HG03139 (cell line): ENCODE measurements at regions not wholly inside any gene's neighbourhood (a gene's known extent, or its start where the extent isn't known, plus 50 kb on each side); places are given as distances from the start of the nearest gene placed in this dataset.

Experiments used
- ATAC-seq: cut with Tn5 transposase; IDR thresholded peaks from one replicate; pipeline ENCODE4 v1.9.1; 2021; ENCODE audit not compliant: unreplicated experiment

DNA sequence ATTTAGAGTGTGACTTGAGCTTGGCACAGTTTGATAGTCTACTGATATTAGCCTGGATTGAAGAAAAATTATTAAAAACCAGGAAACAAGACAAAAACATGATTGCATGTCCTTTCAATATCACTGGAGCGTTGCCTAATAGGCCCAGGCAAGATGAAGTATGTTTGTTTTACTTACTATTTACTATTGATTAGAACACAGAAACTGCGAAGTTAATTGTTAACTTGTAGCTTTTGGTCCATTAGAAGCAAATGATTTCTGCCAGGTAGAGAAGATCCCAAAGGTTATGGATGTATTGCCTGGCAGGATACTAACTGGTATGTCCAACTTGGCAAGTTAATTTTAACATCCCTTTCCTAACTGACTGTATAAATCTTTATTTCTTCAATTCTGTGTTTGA is 268.9 kb downstream of the ETNK1 start:
- no peak for ATAC-seq

- no peak for ATAC-seq
Measured at GRCh38 chr12:22899184-22899583, 274.2 kb downstream of the ETNK1 start.

DNA sequence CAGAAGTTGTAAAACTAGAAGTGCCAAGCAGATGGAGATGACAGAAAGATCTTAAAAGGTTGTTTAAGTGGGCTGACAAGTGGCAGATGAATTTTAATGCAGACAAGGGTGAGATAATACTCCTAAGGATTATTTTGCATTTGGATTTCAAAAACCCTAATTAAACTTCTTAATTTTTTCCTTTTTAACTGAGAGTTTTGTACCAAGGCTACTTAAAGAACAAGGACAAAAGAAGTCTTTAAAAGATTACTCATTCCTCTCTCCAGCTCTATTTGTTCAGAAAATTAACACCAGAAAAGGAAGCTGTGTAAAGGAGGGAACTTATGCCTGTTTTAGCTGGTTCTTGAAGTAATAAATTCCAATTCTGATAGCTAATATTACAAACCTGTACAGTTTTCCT is 275.4 kb downstream of the ETNK1 start:
- no peak for ATAC-seq

- no peak for ATAC-seq
Measured at GRCh38 chr12:22904485-22904884, 279.5 kb downstream of the ETNK1 start.

DNA sequence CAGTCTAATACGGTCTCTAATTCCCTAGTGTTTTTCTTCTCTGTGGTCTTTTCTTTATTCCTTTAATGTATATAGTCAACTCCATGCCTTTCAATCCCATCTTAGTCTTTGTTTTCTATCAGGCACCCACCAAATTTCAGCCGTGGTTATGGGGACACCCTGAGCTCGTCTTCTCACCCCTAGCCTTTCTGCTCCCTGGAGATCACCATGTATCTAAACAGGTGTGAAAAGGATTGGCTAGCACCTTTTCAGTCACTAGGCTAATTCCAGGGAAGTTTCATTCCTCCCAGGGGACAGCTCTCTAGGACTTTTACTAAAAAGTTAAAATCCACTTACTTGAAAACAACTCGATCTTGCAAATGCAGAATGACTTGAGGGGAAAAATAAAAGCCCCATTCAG is 291.3 kb downstream of the ETNK1 start:
- no peak for ATAC-seq

- ATAC-seq = no peak
Measured at GRCh38 chr12:22916815-22917214, 291.8 kb downstream of the ETNK1 start.

DNA sequence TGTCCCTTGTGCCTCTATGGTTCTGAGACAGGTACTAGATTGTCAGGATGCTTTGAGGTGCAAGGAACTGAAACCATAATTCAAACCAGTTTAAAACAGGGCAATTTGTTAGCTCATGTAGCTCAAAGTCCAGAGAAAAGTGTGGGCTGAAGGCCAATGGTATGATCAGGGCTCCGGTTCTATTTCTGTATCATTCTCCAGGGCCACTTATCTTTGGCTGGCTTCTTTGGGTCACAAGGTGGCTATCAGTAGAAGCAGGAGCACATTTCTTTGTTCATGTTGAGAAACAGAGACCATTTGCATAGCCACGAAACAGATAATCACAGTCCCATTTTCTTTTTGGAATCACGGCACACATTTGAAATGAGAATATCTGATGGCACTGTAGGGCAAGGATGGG is 294.9 kb downstream of the ETNK1 start:
- ATAC-seq = no peak

DNA sequence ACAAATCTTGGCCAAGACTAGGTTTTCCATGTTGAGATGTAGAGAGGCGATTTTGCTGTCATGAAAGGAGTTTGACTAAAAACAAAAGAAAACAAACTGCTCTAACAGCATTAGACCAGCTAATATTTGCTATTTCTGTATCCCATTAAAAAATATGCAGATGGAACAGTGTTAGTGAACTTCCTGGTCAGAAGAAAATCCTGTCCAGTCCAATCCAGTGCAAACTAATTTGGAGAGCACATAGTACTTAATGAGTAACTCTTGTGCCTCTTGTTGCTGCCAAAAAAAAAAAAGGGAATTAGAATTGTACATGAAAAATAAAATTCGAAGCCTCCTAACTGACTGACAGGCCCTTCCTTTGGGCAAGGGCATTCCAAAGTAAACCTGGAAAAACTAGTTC is 298.8 kb downstream of the ETNK1 start:
- ATAC-seq = no peak

DNA sequence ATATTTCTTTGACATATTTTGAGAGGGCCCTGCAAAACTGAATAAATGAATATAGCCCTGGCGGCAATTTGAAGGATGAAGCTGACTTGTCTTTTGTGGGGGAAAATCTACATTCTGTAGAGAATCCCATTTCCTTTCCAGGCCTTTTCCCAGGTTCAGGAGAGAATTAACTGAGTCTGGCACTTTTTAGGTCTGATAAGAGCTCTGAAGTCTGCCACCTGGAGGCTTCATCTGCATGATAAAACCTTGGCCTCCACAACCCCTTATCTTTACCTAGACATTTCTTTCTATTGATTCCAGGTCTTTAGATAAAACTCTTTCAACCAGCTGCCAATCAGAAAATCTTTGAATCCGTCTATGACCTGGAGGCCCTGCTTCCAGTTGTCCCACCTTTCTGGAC is 299.4 kb downstream of the ETNK1 start:
- no peak for ATAC-seq

- ATAC-seq = no peak
Measured at GRCh38 chr12:22925623-22926022, 300.7 kb downstream of the ETNK1 start.

- no peak for ATAC-seq
Measured at GRCh38 chr12:22932431-22932830, 307.5 kb downstream of the ETNK1 start.

DNA sequence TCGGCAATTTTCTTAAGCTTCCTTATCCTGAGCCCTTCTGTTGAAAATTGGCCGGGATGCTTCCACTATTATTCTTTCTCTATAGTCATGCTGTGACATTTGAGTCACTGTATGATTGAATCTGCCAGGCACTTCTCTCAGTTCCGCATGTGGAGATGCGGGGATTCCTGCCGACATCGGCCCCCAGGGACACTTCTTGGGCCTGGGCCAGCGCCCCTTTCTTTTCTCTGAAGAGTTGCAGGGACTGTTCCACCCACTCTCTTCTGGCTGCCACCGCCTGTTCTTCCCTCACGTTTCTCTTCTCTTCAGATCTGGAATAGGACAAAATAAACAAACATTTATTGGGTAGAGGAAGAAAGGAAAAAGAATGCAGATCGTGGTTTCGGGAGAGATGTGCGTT is 310.1 kb downstream of the ETNK1 start:
- ATAC-seq = no peak

GRCh38 chr12:22935501-22935900 is 310.5 kb downstream of the ETNK1 start:
- no peak for ATAC-seq

GRCh38 chr12:22938323-22938722 is 313.4 kb downstream of the ETNK1 start:
- ATAC-seq = no peak

- no peak for ATAC-seq
Measured at GRCh38 chr12:22951206-22951605, 326.2 kb downstream of the ETNK1 start.

DNA sequence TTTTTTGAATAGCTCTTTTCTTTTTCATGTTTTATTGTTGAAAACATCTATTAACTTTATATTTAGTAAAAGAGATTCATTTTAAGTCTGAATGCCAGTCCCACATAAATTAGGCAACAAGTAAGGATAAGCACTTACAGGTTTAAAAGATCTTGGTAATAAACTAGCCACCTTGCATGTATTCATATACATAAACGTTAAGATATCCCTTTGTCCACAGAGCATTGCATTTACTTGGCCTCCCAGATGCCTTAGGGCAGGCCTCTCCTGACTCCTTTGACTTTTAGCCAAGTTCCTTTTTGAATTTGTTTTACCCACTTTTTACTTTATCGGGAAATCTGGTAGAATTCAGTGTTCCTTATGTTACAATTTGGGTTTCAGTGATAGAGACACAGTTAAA is 331.7 kb downstream of the ETNK1 start:
- no peak for ATAC-seq

DNA sequence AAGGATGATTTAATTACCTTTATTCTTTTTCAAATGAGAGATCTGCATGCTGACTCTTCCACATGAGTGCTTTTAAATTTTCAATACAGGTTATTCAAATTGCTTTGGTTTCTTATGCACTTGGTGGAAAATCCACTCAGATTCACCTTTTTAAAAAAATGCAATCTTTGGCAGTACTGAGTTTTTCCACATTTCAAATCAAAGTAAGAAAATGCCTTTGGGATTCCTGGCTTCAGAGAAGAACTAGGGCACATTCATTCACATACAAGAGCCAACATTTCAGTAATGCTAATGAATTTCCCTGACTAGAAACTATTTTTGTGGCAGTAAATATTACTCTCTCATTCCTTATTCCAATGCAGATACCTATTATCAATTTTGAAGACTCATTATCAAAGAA is 342.2 kb downstream of the ETNK1 start:
- ATAC-seq = no peak

DNA sequence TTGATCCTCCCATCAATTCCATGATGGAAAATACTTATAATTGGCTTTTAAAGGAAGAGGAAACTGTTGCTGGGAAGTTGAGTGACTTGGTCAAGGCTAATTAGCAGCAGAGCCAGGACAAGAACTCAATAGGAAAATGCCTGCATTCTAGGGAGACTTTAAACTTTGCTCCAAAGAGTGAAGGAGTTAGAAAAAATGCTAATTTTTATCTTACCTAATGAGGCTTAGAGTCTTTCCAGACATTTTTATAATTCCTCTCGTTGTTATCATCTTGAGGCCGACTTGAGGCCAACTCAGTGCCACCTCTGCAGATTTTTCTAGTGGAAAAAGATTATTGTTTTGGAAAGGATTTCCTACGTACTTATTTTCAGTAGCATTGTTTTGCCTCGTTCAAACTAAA is 344.6 kb downstream of the ETNK1 start:
- ATAC-seq = no peak

- ATAC-seq = no peak
Measured at GRCh38 chr12:22971247-22971646, 346.3 kb downstream of the ETNK1 start.

- no peak for ATAC-seq
Measured at GRCh38 chr12:22971701-22972191, 346.8 kb downstream of the ETNK1 start.

GRCh38 chr12:22974865-22975264 is 349.9 kb downstream of the ETNK1 start:
- no peak for ATAC-seq

- ATAC-seq = no peak
Measured at GRCh38 chr12:22978962-22979361, 354.0 kb downstream of the ETNK1 start.

GRCh38 chr12:22979854-22980469 is 355.0 kb downstream of the ETNK1 start:
- no peak for ATAC-seq
